Activated CD4-positive, alpha-beta T cell treated with anti-CD3 and anti-CD28 coated beads, Interleukin-2, amount 10 ng/mL, durations not matched to agents 7 days and 5 days (primary cell): ENCODE measurements at regions not wholly inside any gene's neighbourhood (a gene's known extent, or its start where the extent isn't known, plus 50 kb on each side); places are given as distances from the start of the nearest gene placed in this dataset.
A peak's percentile ranks its signal among the peaks of the same experiment; 100 is the strongest.
"Not testable (repeated sequence)": the region's sequence is repeated elsewhere in the genome, so short reads cannot be mapped to it uniquely, and the experiment has no call there.

Experiments used
- CTCF ChIA-PET: fragments of 350-600 bp; sonication (Branson Sonifier 250); formaldehyde crosslinking; loops from one replicate; lab custom pipeline; 2021; ENCODE audit warnings: antibody characterized with exemption; lab: Charles Lee
- POLR2A ChIA-PET: fragments of 350-600 bp; sonication (Branson Sonifier 250); formaldehyde crosslinking; loops from one replicate; lab custom pipeline; 2021; ENCODE audit warnings: antibody characterized with exemption; lab: Charles Lee
- DNase-seq: peaks from one replicate; pipeline ENCODE4 v3.0.0-alpha.2; 2020
- H3K27ac Mint-ChIP-seq: one replicate; pipeline ENCODE4 v1.8.0; 2021; ENCODE audit warnings: mild to moderate bottlenecking, moderate library complexity, mixed read lengths
- H3K27me3 Mint-ChIP-seq: one replicate; pipeline ENCODE4 v1.8.0; 2021; ENCODE audit warnings: mixed read lengths
- H3K36me3 Mint-ChIP-seq: one replicate; pipeline ENCODE4 v1.8.0; 2021; ENCODE audit warnings: low read depth, mixed read lengths
- H3K4me1 Mint-ChIP-seq: one replicate; pipeline ENCODE4 v1.8.0; 2021; ENCODE audit warnings: mixed read lengths
- H3K4me3 Mint-ChIP-seq: one replicate; pipeline ENCODE4 v1.8.0; 2021; ENCODE audit warnings: mild to moderate bottlenecking, moderate library complexity, mixed read lengths
- H3K9me3 Mint-ChIP-seq: one replicate; pipeline ENCODE4 v1.8.0; 2021; ENCODE audit warnings: mixed read lengths

DNA sequence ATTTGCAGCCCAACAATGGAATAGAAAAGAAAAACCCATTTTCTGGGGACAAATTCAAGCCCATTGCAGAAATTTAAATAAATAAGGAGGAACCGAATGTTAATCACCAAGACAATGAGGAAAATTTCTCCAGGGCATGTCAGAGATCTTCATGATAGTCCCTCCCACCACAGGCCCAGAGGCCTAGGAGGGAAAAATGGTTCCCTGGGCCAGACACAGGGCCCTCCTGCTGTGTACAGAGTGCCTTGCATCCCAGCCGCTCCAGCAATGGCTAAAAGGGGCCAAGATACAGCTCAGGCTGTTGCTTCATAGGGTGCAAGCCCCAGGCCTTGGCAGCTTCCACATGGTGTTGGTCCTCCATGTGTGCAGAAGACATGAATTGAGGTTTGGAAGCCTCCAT lies 73.4 kb upstream of the FOXE1 start:
- Mint-ChIP-seq H3K36me3 (no peaks in the 10 kb centered on the region), H3K27me3 (peaks cover 27% of the 10 kb centered on the region), H3K9me3 (peaks cover 14% of the 10 kb centered on the region), H3K4me1 (no peaks in the 10 kb centered on the region), H3K27ac (no peak overlapping the region), H3K4me3 (no peak overlapping the region)
- no peak for DNase-seq
- CTCF ChIA-PET, result no interaction called here
- POLR2A ChIA-PET, result no interaction called here

DNA sequence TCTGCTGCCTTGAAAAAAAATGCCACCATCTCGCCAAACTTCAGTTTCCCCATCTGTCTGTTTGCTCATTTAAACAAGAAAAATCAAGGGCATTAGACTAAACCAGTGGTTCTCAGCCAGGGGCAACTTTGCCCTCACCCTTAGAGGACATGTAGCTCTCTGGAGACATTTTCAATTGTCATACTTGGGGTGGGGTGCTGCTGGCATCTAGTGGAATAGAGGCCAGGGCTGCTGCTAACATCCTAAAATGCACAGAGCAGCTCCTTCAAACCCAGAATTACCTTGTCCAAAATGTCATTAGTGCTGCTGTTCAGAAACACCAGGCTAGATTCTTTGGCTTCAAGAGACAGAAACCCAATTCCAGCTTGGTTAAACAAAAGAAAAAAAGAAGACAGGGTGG lies 71.1 kb upstream of the FOXE1 start:
- Mint-ChIP-seq H3K9me3 (peaks cover 14% of the 10 kb centered on the region), H3K36me3 (no peaks in the 10 kb centered on the region), H3K27me3 (peaks cover 16% of the 10 kb centered on the region), H3K4me1 (no peaks in the 10 kb centered on the region), H3K27ac (no peak overlapping the region), H3K4me3 (no peak overlapping the region)
- no peak for DNase-seq
- ChIA-PET POLR2A (interaction anchor here (0.6 kb wide), 1 partner anchor 22 kb away, joined by 3 read pairs; no protein-coding TSS in a partner anchor), CTCF (no interaction called here)

DNA sequence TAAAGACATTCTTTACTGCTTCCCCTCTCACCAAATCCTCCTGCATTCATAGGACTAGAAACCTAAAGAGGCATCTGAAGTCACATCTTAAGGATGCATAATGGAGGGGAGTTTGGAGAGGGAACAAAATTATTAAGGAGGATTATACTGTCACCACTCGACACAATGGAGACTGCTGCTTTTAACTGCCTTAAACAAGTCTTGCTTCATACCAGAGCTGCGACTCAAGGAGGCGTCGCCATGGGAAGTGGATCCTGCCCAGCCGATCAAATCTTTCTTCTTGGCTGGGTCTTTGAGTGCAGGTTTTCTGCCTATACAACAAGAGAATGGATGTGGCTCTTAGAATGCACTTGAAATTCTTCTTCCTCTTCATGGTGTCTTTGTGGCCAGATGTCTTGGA lies 66.7 kb upstream of the FOXE1 start:
- Mint-ChIP-seq H3K4me1 (no peaks in the 10 kb centered on the region), H3K4me3 (no peak overlapping the region), H3K27me3 (peaks cover 17% of the 10 kb centered on the region), H3K9me3 (no peaks in the 10 kb centered on the region), H3K27ac (no peak overlapping the region), H3K36me3 (no peaks in the 10 kb centered on the region)
- ChIA-PET CTCF (no interaction called here), POLR2A (no interaction called here)
- DNase-seq, result no peak

DNA sequence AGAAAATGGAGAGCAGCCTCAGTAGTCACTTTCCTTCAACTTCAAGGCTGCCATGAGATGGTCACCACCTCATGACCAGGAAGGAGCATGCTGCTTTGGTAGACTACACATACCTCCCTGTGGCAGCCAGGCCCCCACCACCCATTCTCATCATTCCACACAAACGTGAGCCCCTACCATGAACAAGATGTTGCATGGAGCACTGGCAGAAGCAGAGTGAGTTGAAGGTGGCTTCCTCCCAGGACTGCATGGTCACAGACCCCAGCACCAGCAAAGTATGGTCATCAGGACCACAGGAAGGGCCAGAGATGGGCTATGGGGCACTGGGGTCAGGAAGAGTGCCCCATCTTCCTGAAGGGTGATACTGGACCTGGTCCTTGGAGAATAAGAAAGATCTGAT lies 65.5 kb upstream of the FOXE1 start:
- POLR2A ChIA-PET, result no interaction called here
- Mint-ChIP-seq H3K27me3 (peaks cover 12% of the 10 kb centered on the region), H3K9me3 (no peaks in the 10 kb centered on the region), H3K36me3 (no peaks in the 10 kb centered on the region), H3K27ac (no peak overlapping the region), H3K4me3 (no peak overlapping the region), H3K4me1 (no peaks in the 10 kb centered on the region)
- DNase-seq, result no peak
- CTCF ChIA-PET, result no interaction called here

DNA sequence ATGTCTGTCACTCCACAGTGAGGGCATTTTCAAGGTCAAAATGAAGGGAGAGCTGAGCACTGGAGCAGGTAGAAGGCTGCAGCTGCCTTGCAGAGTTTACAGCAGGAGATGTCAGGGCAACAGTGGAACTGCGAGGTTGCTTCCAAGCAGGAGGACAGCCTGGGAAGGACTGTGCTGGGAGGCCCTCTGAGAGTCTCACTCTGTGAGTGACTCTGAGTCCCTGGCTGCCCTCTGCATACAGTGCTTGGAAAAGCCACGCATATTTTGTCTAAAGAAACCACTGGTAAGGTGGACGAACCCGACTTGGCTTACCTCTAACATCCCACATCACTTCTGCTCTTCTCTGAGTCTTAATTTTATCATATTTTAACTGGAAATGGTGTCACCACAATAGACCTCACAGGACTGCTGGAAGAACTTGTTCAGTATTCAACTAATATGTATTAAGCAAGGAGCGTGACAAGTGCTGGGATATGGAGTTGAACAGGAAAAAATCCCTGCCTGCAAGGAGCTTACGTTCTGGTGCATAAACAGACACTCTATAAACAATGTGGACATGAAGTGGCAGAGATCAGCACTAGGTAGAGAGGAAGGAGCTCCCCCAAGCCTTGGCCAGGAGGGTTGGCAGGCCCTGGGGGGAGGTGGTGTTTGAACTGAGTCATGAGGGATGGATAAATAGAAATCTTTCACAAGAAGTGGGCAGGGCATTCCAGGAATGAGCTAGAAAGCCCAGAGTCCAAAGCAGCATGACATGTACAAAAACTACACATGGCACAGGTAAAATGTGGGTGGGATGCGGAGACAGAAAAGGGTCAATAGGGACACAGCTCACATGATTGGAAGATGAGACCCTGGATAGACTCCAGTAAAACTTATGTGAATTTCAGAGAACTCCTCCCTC lies 64.0 kb upstream of the FOXE1 start:
- no peaks in the 10 kb centered on the region for H3K4me1 Mint-ChIP-seq
- H3K4me3 Mint-ChIP-seq, result no peak overlapping the region
- H3K9me3 Mint-ChIP-seq, result no peaks in the 10 kb centered on the region
- peaks cover 9% of the 10 kb centered on the region for H3K27me3 Mint-ChIP-seq
- H3K36me3 Mint-ChIP-seq, result no peaks in the 10 kb centered on the region
- ChIA-PET CTCF (no interaction called here), POLR2A (no interaction called here)
- H3K27ac Mint-ChIP-seq, result no peak overlapping the region
- no peak for DNase-seq

DNA sequence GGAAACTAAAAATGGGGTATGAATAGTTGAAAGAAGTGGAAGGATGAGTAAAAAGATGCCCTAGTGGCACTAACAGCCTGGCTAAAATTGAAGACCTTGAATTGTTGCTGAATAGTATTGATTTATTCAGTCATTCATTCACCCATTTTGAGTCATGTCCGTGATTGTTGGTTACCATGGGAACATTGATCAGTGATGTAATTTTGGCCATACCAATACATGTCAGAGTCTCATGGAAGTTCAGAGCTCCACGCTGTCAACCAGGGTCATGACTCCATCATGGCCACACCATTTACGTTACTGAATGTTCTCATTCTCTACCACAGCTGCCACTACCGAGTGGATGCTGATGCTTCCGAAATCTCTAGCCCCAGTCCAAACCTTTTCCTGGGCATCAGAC lies 62.5 kb upstream of the FOXE1 start:
- no peaks in the 10 kb centered on the region for H3K36me3 Mint-ChIP-seq

DNA sequence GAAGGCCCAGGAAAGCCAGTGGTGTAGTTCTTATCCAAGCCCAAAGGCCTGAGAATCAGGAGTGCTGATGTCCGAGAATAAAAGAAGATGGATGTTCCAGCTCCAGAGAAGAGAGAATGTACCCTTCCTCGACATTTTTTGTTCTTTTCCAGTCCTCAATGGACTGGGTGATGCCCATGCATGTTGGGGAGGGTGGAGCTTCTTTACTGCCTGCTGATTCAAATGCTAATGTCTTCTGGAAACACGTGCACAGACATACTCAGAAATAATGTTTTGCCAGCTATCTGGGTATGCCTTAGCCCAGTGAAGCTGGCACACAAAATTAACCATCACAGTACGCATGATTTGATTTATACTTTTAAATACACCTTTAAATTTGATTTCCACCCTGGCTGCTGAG lies 61.5 kb upstream of the FOXE1 start:
- CTCF ChIA-PET, result no interaction called here
- no peak for DNase-seq
- Mint-ChIP-seq H3K27me3 (peaks cover 6% of the 10 kb centered on the region), H3K9me3 (no peaks in the 10 kb centered on the region), H3K27ac (no peak overlapping the region), H3K4me1 (no peaks in the 10 kb centered on the region), H3K36me3 (no peaks in the 10 kb centered on the region), H3K4me3 (no peak overlapping the region)
- POLR2A ChIA-PET, result no interaction called here

More for the DNA sequence above, 62.5 kb upstream of the FOXE1 start:
- H3K4me3 Mint-ChIP-seq, result no peak overlapping the region
- ChIA-PET CTCF (interaction anchor here (0.7 to 1.0 kb wide), 2 partner anchors 73 to 93 kb away, joined by 3 to 4 read pairs; no protein-coding TSS in a partner anchor), POLR2A (no interaction called here)
- H3K4me1 Mint-ChIP-seq, result no peaks in the 10 kb centered on the region
- DNase-seq, result no peak
- no peaks in the 10 kb centered on the region for H3K9me3 Mint-ChIP-seq
- peaks cover 6% of the 10 kb centered on the region for H3K27me3 Mint-ChIP-seq
- H3K27ac Mint-ChIP-seq, result no peak overlapping the region

DNA sequence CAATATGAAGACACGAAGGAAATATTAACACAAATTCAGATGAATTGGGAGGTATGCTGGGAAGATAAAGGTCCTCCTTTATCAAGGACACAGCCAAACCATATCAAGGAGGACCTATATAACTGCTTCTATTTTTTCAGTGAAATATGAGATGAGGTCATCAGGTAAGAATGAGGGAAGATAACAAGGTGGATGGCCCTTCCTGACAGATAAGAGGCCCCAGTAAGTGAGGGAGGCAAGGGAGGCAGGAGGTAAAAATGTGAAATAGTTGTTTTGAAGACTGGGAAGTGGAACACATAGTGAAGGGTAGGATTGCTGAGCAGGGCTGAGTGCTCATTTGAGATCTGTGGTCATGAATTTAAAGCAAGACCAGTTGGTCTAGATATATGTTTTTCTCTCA lies 60.0 kb upstream of the FOXE1 start:
- Mint-ChIP-seq H3K27me3 (peaks cover 2% of the 10 kb centered on the region), H3K36me3 (no peaks in the 10 kb centered on the region), H3K4me3 (no peak overlapping the region), H3K9me3 (no peaks in the 10 kb centered on the region), H3K4me1 (no peaks in the 10 kb centered on the region), H3K27ac (no peak overlapping the region)
- ChIA-PET CTCF (no interaction called here), POLR2A (no interaction called here)
- DNase-seq, result no peak

DNA sequence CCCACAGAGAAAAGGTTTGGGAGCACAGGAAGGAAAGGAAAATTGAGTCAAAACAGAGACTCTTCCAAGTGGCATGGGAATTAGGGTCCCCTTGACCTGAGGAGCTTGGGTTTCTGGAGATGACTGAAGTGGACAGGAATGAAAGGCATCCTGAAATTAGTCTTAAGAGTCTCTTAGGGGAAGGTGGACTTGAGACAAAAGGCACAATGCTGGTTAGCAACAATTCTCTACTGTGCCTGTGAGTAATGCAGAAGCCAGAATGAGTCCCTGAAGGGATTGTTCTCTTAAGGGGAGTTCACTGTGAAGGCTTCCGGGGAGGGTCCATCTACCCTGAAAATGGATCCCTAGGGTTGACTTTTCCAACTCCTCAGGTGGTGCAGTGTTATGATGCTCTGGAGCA lies 58.4 kb upstream of the FOXE1 start:
- no peaks in the 10 kb centered on the region for H3K9me3 Mint-ChIP-seq
- POLR2A ChIA-PET, result no interaction called here
- CTCF ChIA-PET, result no interaction called here
- no peaks in the 10 kb centered on the region for H3K4me1 Mint-ChIP-seq
- no peak overlapping the region for H3K4me3 Mint-ChIP-seq
- no peak overlapping the region for H3K27ac Mint-ChIP-seq
- no peaks in the 10 kb centered on the region for H3K27me3 Mint-ChIP-seq
- no peak for DNase-seq
- no peaks in the 10 kb centered on the region for H3K36me3 Mint-ChIP-seq

DNA sequence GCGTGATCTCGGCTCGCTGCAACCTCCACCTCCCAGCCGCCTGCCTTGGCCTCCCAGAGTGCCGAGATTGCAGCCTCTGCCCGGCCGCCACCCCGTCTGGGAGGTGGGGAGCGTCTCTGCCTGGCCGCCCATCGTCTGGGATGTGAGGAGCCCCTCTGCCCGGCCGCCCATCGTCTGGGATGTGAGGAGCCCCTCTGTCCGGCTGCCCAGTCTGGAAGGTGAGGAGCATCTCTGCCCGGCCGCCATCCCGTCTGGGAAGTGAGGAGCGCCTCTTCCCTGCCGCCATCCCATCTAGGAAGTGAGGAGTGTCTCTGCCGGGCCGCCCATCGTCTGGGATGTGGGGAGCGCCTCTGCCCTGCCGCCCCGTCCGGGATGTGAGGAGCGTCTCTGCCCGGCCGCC lies 56.9 kb upstream of the FOXE1 start:
- H3K36me3 Mint-ChIP-seq, H3K4me1 Mint-ChIP-seq, CTCF ChIA-PET, POLR2A ChIA-PET, H3K4me3 Mint-ChIP-seq, H3K9me3 Mint-ChIP-seq, DNase-seq, H3K27ac Mint-ChIP-seq, H3K27me3 Mint-ChIP-seq: not testable (repeated sequence)

DNA sequence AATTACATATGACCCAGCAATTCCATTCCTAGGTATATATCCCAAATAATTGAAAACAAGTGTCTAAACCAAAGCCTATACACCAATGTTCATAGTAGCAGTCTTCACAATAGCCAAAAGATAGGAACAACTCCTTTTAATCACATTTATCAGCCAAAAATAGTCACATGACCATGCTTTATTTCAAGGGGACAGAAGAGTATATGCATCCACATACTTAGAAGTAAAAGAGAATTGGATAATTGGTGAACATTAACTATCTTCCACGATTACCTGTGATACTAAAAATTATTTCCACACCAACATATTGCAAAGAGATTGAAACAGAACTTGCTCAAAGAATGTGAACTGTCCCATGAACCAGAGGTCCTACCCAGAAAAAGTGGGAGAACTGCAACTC lies 51.8 kb upstream of the FOXE1 start:
- DNase-seq, result no peak
- Mint-ChIP-seq H3K27me3 (peaks cover 22% of the 10 kb centered on the region), H3K36me3 (peaks cover 3% of the 10 kb centered on the region), H3K4me3 (no peak overlapping the region), H3K27ac (no peak overlapping the region), H3K4me1 (peaks cover 11% of the 10 kb centered on the region), H3K9me3 (no peaks in the 10 kb centered on the region)
- ChIA-PET CTCF (interaction anchor here (0.6 kb wide), 1 partner anchor 87 kb away, joined by 3 read pairs; no protein-coding TSS in a partner anchor), POLR2A (no interaction called here)

DNA sequence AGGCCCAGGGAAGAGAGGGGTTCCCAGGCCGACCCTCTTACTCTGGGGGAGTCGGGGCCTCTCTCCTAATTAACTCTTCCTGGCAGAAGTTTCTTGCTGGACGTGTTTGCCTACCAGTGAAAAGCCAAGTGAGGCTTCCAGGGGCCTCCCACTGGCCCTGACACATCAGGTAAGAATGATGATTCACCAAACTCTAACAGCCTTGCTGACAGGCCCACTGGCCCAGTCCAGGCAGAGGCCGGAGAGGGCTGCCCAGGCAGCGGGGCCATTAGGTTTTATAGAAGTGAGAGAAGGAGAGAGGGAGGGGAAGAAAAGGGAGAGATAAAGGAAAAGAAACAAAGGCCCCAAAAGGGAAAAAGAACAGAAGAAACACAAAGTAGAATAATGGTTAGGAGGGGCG lies 50.8 kb upstream of the FOXE1 start:
- no peak for DNase-seq
- CTCF ChIA-PET, result interaction anchor here (1.2 kb wide), 1 partner anchor 45 kb away, joined by 3 read pairs; no protein-coding TSS in a partner anchor
- Mint-ChIP-seq H3K4me3 (peak overlapping the region; percentile 71), H3K27ac (no peak overlapping the region), H3K4me1 (peaks cover 11% of the 10 kb centered on the region), H3K9me3 (no peaks in the 10 kb centered on the region), H3K36me3 (peaks cover 3% of the 10 kb centered on the region), H3K27me3 (peaks cover 30% of the 10 kb centered on the region)
- POLR2A ChIA-PET, result interaction anchor here (0.6 kb wide), 1 partner anchor 87 kb away, joined by 8 read pairs; no protein-coding TSS in a partner anchor

DNA sequence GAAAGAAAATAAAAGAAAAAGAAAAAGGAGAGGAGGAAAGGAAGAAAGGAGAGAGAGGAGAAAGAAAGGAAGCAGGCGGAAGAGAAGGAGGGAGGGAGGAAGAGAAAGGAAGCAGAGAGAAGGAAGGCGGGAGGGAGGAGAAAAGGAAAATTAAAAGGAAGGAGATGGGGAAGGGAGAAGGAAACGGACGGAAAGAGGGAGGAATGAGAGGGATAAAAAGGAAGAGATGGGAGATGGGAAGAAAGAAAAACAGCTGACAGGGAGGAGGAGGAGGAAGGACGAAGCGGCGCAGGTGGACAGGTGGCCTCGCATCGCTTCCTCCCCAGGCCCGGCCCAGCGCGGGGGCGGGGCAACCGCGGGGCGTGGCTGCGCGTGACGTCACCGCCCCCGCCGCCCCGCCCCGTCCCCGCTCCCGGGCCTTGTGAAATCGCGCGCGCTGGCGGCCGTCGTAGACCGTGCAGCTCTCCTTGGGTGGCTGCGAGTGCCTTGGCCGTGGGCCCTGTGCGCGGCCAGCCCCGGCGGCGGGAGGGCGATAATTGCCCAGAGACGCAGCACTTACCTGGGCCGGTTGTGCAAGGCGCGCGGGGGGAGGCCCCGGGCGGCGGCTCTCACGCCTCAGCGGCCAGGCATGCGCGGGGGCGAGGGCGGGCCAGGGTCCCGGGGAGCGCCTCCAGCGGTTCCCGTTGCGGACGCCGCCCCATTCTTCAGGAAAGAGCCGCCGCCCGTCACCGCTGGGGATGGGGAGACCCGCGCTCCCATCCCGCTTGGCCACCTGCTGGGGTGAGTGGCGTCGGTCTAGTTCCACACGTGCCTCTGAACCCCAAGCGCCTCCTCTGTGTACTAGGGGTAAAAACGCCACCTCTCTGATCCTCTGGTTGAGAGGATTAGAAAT lies 49.6 kb upstream of the FOXE1 start:
- DNase-seq, result peak; percentile 72
- H3K27ac Mint-ChIP-seq, result peak overlapping the region; percentile 68
- peak overlapping the region; percentile 71 for H3K4me3 Mint-ChIP-seq
- ChIA-PET CTCF (interaction anchor here (0.6 to 1.2 kb wide), 2 partner anchors 44 to 72 kb away, joined by 3 read pairs; no protein-coding TSS in a partner anchor), POLR2A (no interaction called here)
- H3K36me3 Mint-ChIP-seq, result peaks cover 3% of the 10 kb centered on the region
- no peaks in the 10 kb centered on the region for H3K9me3 Mint-ChIP-seq
- H3K27me3 Mint-ChIP-seq, result peaks cover 35% of the 10 kb centered on the region
- peaks cover 11% of the 10 kb centered on the region for H3K4me1 Mint-ChIP-seq
